ENCODE measurements at regions not wholly inside any gene's neighbourhood (a gene's known extent, or its start where the extent isn't known, plus 50 kb on each side); places are given as distances from the start of the nearest gene placed in this dataset.

DNA sequence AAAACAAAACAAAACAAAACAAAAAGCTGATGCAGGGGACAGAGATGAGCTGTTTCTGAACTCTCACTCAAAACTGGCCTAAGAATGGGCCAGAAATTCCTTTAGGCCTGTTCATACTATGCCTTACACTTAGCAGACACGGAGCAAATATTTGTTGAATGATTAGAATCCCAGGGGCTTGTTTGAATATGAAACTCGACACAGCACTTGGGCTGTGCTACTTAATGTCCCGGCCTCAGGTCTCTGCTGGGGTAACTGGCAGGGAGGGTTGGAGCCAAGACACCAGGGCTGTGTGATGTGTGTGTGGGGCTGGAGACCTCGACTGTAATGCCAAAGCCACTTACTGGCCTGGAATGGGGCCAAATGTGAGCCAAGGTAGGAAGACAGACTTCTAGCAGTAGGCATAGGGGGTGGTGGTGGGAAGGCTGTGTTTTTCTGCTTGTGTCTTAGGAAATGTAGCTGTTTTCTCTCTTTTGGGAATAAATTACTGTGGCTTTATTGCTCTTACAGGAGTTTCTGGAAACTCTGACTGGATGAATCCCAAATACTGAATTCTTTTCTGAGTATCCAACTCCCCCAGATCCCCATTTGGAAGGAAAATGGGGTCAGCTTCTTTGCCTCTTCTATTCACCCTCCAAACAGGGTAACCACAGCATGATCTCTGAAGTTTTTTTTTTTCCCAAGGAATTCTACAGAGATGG is 66.7 kb downstream of the EMX2 start (continued):
- TF ChIP-seq, protein P1, sequence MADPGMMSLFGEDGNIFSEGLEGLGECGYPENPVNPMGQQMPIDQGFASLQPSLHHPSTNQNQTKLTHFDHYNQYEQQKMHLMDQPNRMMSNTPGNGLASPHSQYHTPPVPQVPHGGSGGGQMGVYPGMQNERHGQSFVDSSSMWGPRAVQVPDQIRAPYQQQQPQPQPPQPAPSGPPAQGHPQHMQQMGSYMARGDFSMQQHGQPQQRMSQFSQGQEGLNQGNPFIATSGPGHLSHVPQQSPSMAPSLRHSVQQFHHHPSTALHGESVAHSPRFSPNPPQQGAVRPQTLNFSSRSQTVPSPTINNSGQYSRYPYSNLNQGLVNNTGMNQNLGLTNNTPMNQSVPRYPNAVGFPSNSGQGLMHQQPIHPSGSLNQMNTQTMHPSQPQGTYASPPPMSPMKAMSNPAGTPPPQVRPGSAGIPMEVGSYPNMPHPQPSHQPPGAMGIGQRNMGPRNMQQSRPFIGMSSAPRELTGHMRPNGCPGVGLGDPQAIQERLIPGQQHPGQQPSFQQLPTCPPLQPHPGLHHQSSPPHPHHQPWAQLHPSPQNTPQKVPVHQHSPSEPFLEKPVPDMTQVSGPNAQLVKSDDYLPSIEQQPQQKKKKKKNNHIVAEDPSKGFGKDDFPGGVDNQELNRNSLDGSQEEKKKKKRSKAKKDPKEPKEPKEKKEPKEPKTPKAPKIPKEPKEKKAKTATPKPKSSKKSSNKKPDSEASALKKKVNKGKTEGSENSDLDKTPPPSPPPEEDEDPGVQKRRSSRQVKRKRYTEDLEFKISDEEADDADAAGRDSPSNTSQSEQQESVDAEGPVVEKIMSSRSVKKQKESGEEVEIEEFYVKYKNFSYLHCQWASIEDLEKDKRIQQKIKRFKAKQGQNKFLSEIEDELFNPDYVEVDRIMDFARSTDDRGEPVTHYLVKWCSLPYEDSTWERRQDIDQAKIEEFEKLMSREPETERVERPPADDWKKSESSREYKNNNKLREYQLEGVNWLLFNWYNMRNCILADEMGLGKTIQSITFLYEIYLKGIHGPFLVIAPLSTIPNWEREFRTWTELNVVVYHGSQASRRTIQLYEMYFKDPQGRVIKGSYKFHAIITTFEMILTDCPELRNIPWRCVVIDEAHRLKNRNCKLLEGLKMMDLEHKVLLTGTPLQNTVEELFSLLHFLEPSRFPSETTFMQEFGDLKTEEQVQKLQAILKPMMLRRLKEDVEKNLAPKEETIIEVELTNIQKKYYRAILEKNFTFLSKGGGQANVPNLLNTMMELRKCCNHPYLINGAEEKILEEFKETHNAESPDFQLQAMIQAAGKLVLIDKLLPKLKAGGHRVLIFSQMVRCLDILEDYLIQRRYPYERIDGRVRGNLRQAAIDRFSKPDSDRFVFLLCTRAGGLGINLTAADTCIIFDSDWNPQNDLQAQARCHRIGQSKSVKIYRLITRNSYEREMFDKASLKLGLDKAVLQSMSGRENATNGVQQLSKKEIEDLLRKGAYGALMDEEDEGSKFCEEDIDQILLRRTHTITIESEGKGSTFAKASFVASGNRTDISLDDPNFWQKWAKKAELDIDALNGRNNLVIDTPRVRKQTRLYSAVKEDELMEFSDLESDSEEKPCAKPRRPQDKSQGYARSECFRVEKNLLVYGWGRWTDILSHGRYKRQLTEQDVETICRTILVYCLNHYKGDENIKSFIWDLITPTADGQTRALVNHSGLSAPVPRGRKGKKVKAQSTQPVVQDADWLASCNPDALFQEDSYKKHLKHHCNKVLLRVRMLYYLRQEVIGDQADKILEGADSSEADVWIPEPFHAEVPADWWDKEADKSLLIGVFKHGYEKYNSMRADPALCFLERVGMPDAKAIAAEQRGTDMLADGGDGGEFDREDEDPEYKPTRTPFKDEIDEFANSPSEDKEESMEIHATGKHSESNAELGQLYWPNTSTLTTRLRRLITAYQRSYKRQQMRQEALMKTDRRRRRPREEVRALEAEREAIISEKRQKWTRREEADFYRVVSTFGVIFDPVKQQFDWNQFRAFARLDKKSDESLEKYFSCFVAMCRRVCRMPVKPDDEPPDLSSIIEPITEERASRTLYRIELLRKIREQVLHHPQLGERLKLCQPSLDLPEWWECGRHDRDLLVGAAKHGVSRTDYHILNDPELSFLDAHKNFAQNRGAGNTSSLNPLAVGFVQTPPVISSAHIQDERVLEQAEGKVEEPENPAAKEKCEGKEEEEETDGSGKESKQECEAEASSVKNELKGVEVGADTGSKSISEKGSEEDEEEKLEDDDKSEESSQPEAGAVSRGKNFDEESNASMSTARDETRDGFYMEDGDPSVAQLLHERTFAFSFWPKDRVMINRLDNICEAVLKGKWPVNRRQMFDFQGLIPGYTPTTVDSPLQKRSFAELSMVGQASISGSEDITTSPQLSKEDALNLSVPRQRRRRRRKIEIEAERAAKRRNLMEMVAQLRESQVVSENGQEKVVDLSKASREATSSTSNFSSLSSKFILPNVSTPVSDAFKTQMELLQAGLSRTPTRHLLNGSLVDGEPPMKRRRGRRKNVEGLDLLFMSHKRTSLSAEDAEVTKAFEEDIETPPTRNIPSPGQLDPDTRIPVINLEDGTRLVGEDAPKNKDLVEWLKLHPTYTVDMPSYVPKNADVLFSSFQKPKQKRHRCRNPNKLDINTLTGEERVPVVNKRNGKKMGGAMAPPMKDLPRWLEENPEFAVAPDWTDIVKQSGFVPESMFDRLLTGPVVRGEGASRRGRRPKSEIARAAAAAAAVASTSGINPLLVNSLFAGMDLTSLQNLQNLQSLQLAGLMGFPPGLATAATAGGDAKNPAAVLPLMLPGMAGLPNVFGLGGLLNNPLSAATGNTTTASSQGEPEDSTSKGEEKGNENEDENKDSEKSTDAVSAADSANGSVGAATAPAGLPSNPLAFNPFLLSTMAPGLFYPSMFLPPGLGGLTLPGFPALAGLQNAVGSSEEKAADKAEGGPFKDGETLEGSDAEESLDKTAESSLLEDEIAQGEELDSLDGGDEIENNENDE (IDR thresholded peaks at IDR 0.05; ENCODE audit: insufficient replicate concordance, low read length), result no peak
- TF ChIP-seq SIRT6 (IDR thresholded peaks at IDR 0.05; ENCODE audit: low read length), result no peak
- TF ChIP-seq HDAC2 (IDR thresholded peaks at IDR 0.05; ENCODE audit: borderline replicate concordance in 1 of 2, low read depth in 2 of 2, low read length in 2 of 2), result no peak
- no peak for TF ChIP-seq GTF2F1 (IDR thresholded peaks at IDR 0.05; ENCODE audit: borderline replicate concordance, low read depth, low read length)
- no peak for TF ChIP-seq TAF1 (IDR thresholded peaks at IDR 0.05; ENCODE audit: low read depth, low read length)
- no peak for TF ChIP-seq KDM1A (IDR thresholded peaks at IDR 0.05; ENCODE audit: borderline replicate concordance, low read length)
- no peak for TF ChIP-seq PHF8 (conservative IDR thresholded peaks at IDR 0.05; ENCODE audit: low read depth, low read length)
- TF ChIP-seq KDM4A (IDR thresholded peaks at IDR 0.05; ENCODE audit: low read depth, low read length, severe bottlenecking), result no peak

All from H1 (cell line).